ENCODE measurements at regions not wholly inside any gene's neighbourhood (a gene's known extent, or its start where the extent isn't known, plus 50 kb on each side); places are given as distances from the start of the nearest gene placed in this dataset.

- no peak overlapping the region for H3K27ac ChIP-seq (ENCODE audit: low read depth in 1 of 2, low read length in 2 of 2)
- H3K9ac ChIP-seq (ENCODE audit: low read depth in 1 of 2, low read length in 2 of 2): no peak overlapping the region
- H3K4me1 ChIP-seq (ENCODE audit: control insufficient read depth in 4 of 4, insufficient read depth in 4 of 4, low read length in 3 of 4): no peaks in the 10 kb centered on the region
- H3K27me3 ChIP-seq (ENCODE audit: control insufficient read depth in 4 of 4, insufficient read depth in 4 of 4, low read length in 3 of 4): no peaks in the 10 kb centered on the region
- H3K9me3 ChIP-seq (ENCODE audit: control insufficient read depth in 4 of 4, low read length in 3 of 4): no peaks in the 10 kb centered on the region
- DNase-seq (ENCODE audit: low spot score): no peak
- 77% methylated on average over 11 of the region's 11 CpGs for whole genome bisulfite sequencing
- TF ChIP-seq GABPA (IDR thresholded peaks at IDR 0.05 in 1 of 2, conservative IDR thresholded peaks at IDR 0.05 in 1 of 2): no peak
- TF ChIP-seq HNF4G (IDR thresholded peaks at IDR 0.05): no peak
- TF ChIP-seq FOXA2 (IDR thresholded peaks at IDR 0.05): no peak
- no peak for TF ChIP-seq ATF3 (IDR thresholded peaks at IDR 0.05)
- TF ChIP-seq SP1 (IDR thresholded peaks at IDR 0.05): no peak
- no peak for TF ChIP-seq REST (IDR thresholded peaks at IDR 0.05)
- TF ChIP-seq FOXA1 (IDR thresholded peaks at IDR 0.05): no peak
- TF ChIP-seq RXRA (IDR thresholded peaks at IDR 0.05): no peak
- TF ChIP-seq EGR1 (IDR thresholded peaks at IDR 0.05; ENCODE audit: low read depth in 2 of 2): no peak
- TF ChIP-seq YY1 (IDR thresholded peaks at IDR 0.05): no peak
- TF ChIP-seq TAF1 (conservative IDR thresholded peaks at IDR 0.05): no peak
- TF ChIP-seq JUND (IDR thresholded peaks at IDR 0.05): no peak
- TF ChIP-seq NR2F2 (IDR thresholded peaks at IDR 0.05): no peak
- no peak for TF ChIP-seq ZBTB33 (IDR thresholded peaks at IDR 0.05)
- no peak for TF ChIP-seq HNF4A (conservative IDR thresholded peaks at IDR 0.05)
- TF ChIP-seq RAD21 (IDR thresholded peaks at IDR 0.05): no peak
- TF ChIP-seq MAX (IDR thresholded peaks at IDR 0.05): no peak
- no peak for TF ChIP-seq CTCF (IDR thresholded peaks at IDR 0.05; ENCODE audit: low read depth, low read length, missing input control)
- H3K36me3 ChIP-seq (ENCODE audit: control insufficient read depth in 4 of 4, insufficient read depth in 3 of 4, low read depth in 1 of 4, low read length in 3 of 4): no peaks in the 10 kb centered on the region
- no peak overlapping the region for H3K4me3 ChIP-seq (ENCODE audit: low read depth in 1 of 3, low read length in 3 of 3)
These were observed 54.2 kb upstream of the PARD3 start for GRCh38 chr10:34869135-34869836.
